Uterus (tissue), 2 donors: ENCODE measurements at regions not wholly inside any gene's neighbourhood (a gene's known extent, or its start where the extent isn't known, plus 50 kb on each side); places are given as distances from the start of the nearest gene placed in this dataset.

ENCODE experiments used
- CTCF ChIP-seq, 4 experiments: fragments of 200-600 bp in 2 of 4; fragments of 450-650 bp in 2 of 4; sonication (generic) in 2 of 4; IDR thresholded peaks; one replicate each; pipeline ENCODE4 v1.5.1; 2016 to 2019; ENCODE audit warnings: antibody characterized with exemption in 4 of 4, mild to moderate bottlenecking in 2 of 4, moderate library complexity in 1 of 4
- POLR2A ChIP-seq, 2 donors: fragments of 450-650 bp; IDR thresholded peaks; one replicate each; pipeline ENCODE4 v1.6.1; 2016; ENCODE audit warnings: antibody characterized with exemption in 2 of 2, mild to moderate bottlenecking in 1 of 2, moderate library complexity in 1 of 2

GRCh38 chr2:121966663-121967062 is 211.2 kb downstream of the TSN start:
- TF ChIP-seq CTCF (IDR thresholded peaks at IDR 0.05) (no peak), POLR2A (IDR thresholded peaks at IDR 0.05) (no peak)
